ENCODE measurements at regions not wholly inside any gene's neighbourhood (a gene's known extent, or its start where the extent isn't known, plus 50 kb on each side); places are given as distances from the start of the nearest gene placed in this dataset.

DNA sequence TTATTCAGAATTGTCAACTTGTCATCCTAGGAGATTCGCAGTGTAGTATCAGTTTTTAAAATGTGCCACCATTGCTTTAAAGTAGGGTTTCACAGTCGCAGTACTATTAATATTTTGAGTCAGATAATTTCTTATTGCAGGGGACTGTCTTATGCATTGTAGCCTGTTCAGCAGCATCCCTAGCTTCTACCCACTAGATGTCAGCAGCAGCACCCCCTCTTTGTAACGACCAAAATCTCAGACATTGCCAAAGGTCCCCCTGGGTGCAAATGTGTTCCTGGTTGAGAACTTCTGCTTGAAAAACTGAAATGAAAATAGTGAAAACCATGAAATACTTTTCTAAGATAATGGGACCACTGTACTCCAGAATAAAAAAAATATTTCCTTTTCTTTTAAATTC is 474.8 kb downstream of the CNTN3 start:
- Histone ChIP-seq H3K4me3 (ENCODE audit: low read depth in 1 of 3, low read length in 3 of 3) (no peak overlapping the region), H3K9me3 (ENCODE audit: control insufficient read depth in 4 of 4, low read length in 3 of 4) (no peaks in the 10 kb centered on the region), H3K4me1 (ENCODE audit: control insufficient read depth in 4 of 4, insufficient read depth in 4 of 4, low read length in 3 of 4) (no peaks in the 10 kb centered on the region), H3K27ac (ENCODE audit: low read depth in 1 of 2, low read length in 2 of 2) (no peak overlapping the region), H3K9ac (ENCODE audit: low read depth in 1 of 2, low read length in 2 of 2) (no peak overlapping the region), H3K36me3 (ENCODE audit: control insufficient read depth in 4 of 4, insufficient read depth in 3 of 4, low read depth in 1 of 4, low read length in 3 of 4) (no peaks in the 10 kb centered on the region), H3K27me3 (ENCODE audit: control insufficient read depth in 4 of 4, insufficient read depth in 4 of 4, low read length in 3 of 4) (no peaks in the 10 kb centered on the region)
- TF ChIP-seq HNF4G (IDR thresholded peaks at IDR 0.05) (no peak), RAD21 (IDR thresholded peaks at IDR 0.05) (peak; percentile 27 to 43)
- WGBS, result 43% methylated on average over 3 of the region's 3 CpGs
- DNase-seq (ENCODE audit: low spot score), result no peak

GRCh38 chr3:74137790-74138189 is 476.7 kb downstream of the CNTN3 start:
- Histone ChIP-seq H3K9me3 (ENCODE audit: control insufficient read depth in 4 of 4, low read length in 3 of 4) (no peaks in the 10 kb centered on the region), H3K9ac (ENCODE audit: low read depth in 1 of 2, low read length in 2 of 2) (no peak overlapping the region), H3K4me1 (ENCODE audit: control insufficient read depth in 4 of 4, insufficient read depth in 4 of 4, low read length in 3 of 4) (no peaks in the 10 kb centered on the region), H3K4me3 (ENCODE audit: low read depth in 1 of 3, low read length in 3 of 3) (no peak overlapping the region), H3K27ac (ENCODE audit: low read depth in 1 of 2, low read length in 2 of 2) (no peak overlapping the region), H3K27me3 (ENCODE audit: control insufficient read depth in 4 of 4, insufficient read depth in 4 of 4, low read length in 3 of 4) (no peaks in the 10 kb centered on the region), H3K36me3 (ENCODE audit: control insufficient read depth in 4 of 4, insufficient read depth in 3 of 4, low read depth in 1 of 4, low read length in 3 of 4) (no peaks in the 10 kb centered on the region)
- DNase-seq (ENCODE audit: low spot score), result no peak
- TF ChIP-seq, protein P1, sequence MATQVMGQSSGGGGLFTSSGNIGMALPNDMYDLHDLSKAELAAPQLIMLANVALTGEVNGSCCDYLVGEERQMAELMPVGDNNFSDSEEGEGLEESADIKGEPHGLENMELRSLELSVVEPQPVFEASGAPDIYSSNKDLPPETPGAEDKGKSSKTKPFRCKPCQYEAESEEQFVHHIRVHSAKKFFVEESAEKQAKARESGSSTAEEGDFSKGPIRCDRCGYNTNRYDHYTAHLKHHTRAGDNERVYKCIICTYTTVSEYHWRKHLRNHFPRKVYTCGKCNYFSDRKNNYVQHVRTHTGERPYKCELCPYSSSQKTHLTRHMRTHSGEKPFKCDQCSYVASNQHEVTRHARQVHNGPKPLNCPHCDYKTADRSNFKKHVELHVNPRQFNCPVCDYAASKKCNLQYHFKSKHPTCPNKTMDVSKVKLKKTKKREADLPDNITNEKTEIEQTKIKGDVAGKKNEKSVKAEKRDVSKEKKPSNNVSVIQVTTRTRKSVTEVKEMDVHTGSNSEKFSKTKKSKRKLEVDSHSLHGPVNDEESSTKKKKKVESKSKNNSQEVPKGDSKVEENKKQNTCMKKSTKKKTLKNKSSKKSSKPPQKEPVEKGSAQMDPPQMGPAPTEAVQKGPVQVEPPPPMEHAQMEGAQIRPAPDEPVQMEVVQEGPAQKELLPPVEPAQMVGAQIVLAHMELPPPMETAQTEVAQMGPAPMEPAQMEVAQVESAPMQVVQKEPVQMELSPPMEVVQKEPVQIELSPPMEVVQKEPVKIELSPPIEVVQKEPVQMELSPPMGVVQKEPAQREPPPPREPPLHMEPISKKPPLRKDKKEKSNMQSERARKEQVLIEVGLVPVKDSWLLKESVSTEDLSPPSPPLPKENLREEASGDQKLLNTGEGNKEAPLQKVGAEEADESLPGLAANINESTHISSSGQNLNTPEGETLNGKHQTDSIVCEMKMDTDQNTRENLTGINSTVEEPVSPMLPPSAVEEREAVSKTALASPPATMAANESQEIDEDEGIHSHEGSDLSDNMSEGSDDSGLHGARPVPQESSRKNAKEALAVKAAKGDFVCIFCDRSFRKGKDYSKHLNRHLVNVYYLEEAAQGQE (IDR thresholded peaks at IDR 0.05), result no peak
- TF ChIP-seq NR2F2 (IDR thresholded peaks at IDR 0.05) (no peak), HNF4G (IDR thresholded peaks at IDR 0.05) (no peak), FOXA2 (IDR thresholded peaks at IDR 0.05) (no peak), TAF1 (conservative IDR thresholded peaks at IDR 0.05) (no peak), JUND (IDR thresholded peaks at IDR 0.05) (no peak)
- TF ChIP-seq, protein P2, sequence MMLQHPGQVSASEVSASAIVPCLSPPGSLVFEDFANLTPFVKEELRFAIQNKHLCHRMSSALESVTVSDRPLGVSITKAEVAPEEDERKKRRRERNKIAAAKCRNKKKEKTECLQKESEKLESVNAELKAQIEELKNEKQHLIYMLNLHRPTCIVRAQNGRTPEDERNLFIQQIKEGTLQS (IDR thresholded peaks at IDR 0.05), result no peak

DNA sequence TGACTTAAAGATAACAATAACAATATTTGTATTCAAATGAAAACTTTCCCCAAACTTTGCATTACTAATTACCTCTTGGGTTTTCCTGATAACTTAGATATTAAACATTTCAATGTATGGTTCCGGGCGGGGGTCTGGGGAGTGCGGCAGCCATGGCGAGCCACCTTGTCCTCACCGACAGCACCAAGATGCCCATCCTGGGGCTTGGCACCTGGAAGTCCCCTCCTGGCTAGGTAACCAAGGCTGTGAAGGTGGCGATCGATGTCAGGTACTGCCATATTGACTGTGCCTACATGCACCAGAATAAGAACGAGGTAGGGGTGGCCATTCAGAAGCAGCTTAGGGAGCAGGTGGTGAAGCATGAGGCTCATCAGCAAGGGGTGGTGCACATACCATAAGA is 478.7 kb downstream of the CNTN3 start:
- Histone ChIP-seq H3K27me3 (ENCODE audit: control insufficient read depth in 4 of 4, insufficient read depth in 4 of 4, low read length in 3 of 4) (no peaks in the 10 kb centered on the region), H3K27ac (ENCODE audit: low read depth in 1 of 2, low read length in 2 of 2) (no peak overlapping the region), H3K9ac (ENCODE audit: low read depth in 1 of 2, low read length in 2 of 2) (no peak overlapping the region), H3K4me3 (ENCODE audit: low read depth in 1 of 3, low read length in 3 of 3) (no peak overlapping the region), H3K4me1 (ENCODE audit: control insufficient read depth in 4 of 4, insufficient read depth in 4 of 4, low read length in 3 of 4) (no peaks in the 10 kb centered on the region), H3K36me3 (ENCODE audit: control insufficient read depth in 4 of 4, insufficient read depth in 3 of 4, low read depth in 1 of 4, low read length in 3 of 4) (no peaks in the 10 kb centered on the region), H3K9me3 (ENCODE audit: control insufficient read depth in 4 of 4, low read length in 3 of 4) (no peaks in the 10 kb centered on the region)
- DNase-seq (ENCODE audit: low spot score), result no peak
- WGBS, result 91% methylated on average over 8 of the region's 8 CpGs
- TF ChIP-seq TAF1 (conservative IDR thresholded peaks at IDR 0.05) (no peak), EGR1 (IDR thresholded peaks at IDR 0.05; ENCODE audit: low read depth in 2 of 2) (no peak), GABPA (IDR thresholded peaks at IDR 0.05 in 1 of 2, conservative IDR thresholded peaks at IDR 0.05 in 1 of 2) (no peak), CTCF (IDR thresholded peaks at IDR 0.05; ENCODE audit: low read depth, low read length, missing input control) (no peak), FOXA1 (IDR thresholded peaks at IDR 0.05) (no peak), RXRA (IDR thresholded peaks at IDR 0.05) (no peak), NR2F2 (IDR thresholded peaks at IDR 0.05) (no peak), SP1 (IDR thresholded peaks at IDR 0.05) (no peak), FOXA2 (IDR thresholded peaks at IDR 0.05) (no peak), HNF4G (IDR thresholded peaks at IDR 0.05) (no peak), JUND (IDR thresholded peaks at IDR 0.05) (no peak), HNF4A (conservative IDR thresholded peaks at IDR 0.05) (no peak), YY1 (IDR thresholded peaks at IDR 0.05) (no peak)
- TF ChIP-seq, protein P3, sequence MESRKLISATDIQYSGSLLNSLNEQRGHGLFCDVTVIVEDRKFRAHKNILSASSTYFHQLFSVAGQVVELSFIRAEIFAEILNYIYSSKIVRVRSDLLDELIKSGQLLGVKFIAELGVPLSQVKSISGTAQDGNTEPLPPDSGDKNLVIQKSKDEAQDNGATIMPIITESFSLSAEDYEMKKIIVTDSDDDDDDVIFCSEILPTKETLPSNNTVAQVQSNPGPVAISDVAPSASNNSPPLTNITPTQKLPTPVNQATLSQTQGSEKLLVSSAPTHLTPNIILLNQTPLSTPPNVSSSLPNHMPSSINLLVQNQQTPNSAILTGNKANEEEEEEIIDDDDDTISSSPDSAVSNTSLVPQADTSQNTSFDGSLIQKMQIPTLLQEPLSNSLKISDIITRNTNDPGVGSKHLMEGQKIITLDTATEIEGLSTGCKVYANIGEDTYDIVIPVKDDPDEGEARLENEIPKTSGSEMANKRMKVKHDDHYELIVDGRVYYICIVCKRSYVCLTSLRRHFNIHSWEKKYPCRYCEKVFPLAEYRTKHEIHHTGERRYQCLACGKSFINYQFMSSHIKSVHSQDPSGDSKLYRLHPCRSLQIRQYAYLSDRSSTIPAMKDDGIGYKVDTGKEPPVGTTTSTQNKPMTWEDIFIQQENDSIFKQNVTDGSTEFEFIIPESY (IDR thresholded peaks at IDR 0.05), result no peak
- TF ChIP-seq, protein P4, sequence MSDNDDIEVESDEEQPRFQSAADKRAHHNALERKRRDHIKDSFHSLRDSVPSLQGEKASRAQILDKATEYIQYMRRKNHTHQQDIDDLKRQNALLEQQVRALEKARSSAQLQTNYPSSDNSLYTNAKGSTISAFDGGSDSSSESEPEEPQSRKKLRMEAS (IDR thresholded peaks at IDR 0.05), result no peak
- TF ChIP-seq, protein P1 (IDR thresholded peaks at IDR 0.05), result no peak
